ENCODE measurements at regions not wholly inside any gene's neighbourhood (a gene's known extent, or its start where the extent isn't known, plus 50 kb on each side); places are given as distances from the start of the nearest gene placed in this dataset.

GRCh38 chr21:28688381-28688780 is 304.3 kb downstream of the LTN1 start:
- TF ChIP-seq CBFB (CRISPR knock-in tag; IDR thresholded peaks at IDR 0.05; ENCODE audit: low read depth) (no peak), CTCF (IDR thresholded peaks at IDR 0.05) (no peak), TEAD4 (CRISPR knock-in tag; IDR thresholded peaks at IDR 0.05) (no peak), SMAD3 (CRISPR knock-in tag; IDR thresholded peaks at IDR 0.05; ENCODE audit: borderline replicate concordance) (no peak), USF2 (CRISPR knock-in tag; IDR thresholded peaks at IDR 0.05) (no peak), GRHL2 (CRISPR knock-in tag; IDR thresholded peaks at IDR 0.05; ENCODE audit: insufficient replicate concordance, severe bottlenecking) (no peak), ATF2 (CRISPR knock-in tag; IDR thresholded peaks at IDR 0.05; ENCODE audit: borderline replicate concordance, low read depth) (no peak), FOXP4 (CRISPR knock-in tag; IDR thresholded peaks at IDR 0.05) (no peak)
- TF ChIP-seq, protein P1, sequence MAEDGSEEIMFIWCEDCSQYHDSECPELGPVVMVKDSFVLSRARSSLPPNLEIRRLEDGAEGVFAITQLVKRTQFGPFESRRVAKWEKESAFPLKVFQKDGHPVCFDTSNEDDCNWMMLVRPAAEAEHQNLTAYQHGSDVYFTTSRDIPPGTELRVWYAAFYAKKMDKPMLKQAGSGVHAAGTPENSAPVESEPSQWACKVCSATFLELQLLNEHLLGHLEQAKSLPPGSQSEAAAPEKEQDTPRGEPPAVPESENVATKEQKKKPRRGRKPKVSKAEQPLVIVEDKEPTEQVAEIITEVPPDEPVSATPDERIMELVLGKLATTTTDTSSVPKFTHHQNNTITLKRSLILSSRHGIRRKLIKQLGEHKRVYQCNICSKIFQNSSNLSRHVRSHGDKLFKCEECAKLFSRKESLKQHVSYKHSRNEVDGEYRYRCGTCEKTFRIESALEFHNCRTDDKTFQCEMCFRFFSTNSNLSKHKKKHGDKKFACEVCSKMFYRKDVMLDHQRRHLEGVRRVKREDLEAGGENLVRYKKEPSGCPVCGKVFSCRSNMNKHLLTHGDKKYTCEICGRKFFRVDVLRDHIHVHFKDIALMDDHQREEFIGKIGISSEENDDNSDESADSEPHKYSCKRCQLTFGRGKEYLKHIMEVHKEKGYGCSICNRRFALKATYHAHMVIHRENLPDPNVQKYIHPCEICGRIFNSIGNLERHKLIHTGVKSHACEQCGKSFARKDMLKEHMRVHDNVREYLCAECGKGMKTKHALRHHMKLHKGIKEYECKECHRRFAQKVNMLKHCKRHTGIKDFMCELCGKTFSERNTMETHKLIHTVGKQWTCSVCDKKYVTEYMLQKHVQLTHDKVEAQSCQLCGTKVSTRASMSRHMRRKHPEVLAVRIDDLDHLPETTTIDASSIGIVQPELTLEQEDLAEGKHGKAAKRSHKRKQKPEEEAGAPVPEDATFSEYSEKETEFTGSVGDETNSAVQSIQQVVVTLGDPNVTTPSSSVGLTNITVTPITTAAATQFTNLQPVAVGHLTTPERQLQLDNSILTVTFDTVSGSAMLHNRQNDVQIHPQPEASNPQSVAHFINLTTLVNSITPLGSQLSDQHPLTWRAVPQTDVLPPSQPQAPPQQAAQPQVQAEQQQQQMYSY (CRISPR knock-in tag; IDR thresholded peaks at IDR 0.05), result no peak
